ENCODE measurements at regions not wholly inside any gene's neighbourhood (a gene's known extent, or its start where the extent isn't known, plus 50 kb on each side); places are given as distances from the start of the nearest gene placed in this dataset.

GRCh38 chr2:17337507-17337906, 180.7 kb downstream of the RAD51AP2 start:
- no peak for TF ChIP-seq CTCF (IDR thresholded peaks at IDR 0.05; ENCODE audit: low read length, missing control alignments)
- no peak overlapping the region for H3K4me3 ChIP-seq (replicated peaks; ENCODE audit: low read depth, low read length)
- no peak for DNase-seq (ENCODE audit: low read depth)

GRCh38 chr2:17336458-17336857, 181.8 kb downstream of the RAD51AP2 start:
- TF ChIP-seq CTCF (IDR thresholded peaks at IDR 0.05; ENCODE audit: low read length, missing control alignments), result no peak
- no peak overlapping the region for H3K4me3 ChIP-seq (replicated peaks; ENCODE audit: low read depth, low read length)
- no peak for DNase-seq (ENCODE audit: low read depth)

GRCh38 chr2:17334300-17334699, 183.9 kb downstream of the RAD51AP2 start:
- no peak for TF ChIP-seq CTCF (IDR thresholded peaks at IDR 0.05; ENCODE audit: low read length, missing control alignments)
- H3K4me3 ChIP-seq (replicated peaks; ENCODE audit: low read depth, low read length), result no peak overlapping the region
- DNase-seq (ENCODE audit: low read depth), result no peak

GRCh38 chr2:17331636-17332035, 186.6 kb downstream of the RAD51AP2 start:
- DNase-seq (ENCODE audit: low read depth), result no peak
- no peak overlapping the region for H3K4me3 ChIP-seq (replicated peaks; ENCODE audit: low read depth, low read length)
- TF ChIP-seq CTCF (IDR thresholded peaks at IDR 0.05; ENCODE audit: low read length, missing control alignments), result no peak

GRCh38 chr2:17328161-17328560, 190.1 kb downstream of the RAD51AP2 start:
- H3K4me3 ChIP-seq (replicated peaks; ENCODE audit: low read depth, low read length), result no peak overlapping the region

GRCh38 chr2:17327649-17328048, 190.6 kb downstream of the RAD51AP2 start:
- no peak for DNase-seq (ENCODE audit: low read depth)
- no peak overlapping the region for H3K4me3 ChIP-seq (replicated peaks; ENCODE audit: low read depth, low read length)
- TF ChIP-seq CTCF (IDR thresholded peaks at IDR 0.05; ENCODE audit: low read length, missing control alignments), result no peak

More at GRCh38 chr2:17328161-17328560, 190.1 kb downstream of the RAD51AP2 start:
- no peak for TF ChIP-seq CTCF (IDR thresholded peaks at IDR 0.05; ENCODE audit: low read length, missing control alignments)
- no peak for DNase-seq (ENCODE audit: low read depth)

- DNase-seq (ENCODE audit: low read depth), result no peak
- no peak for TF ChIP-seq CTCF (IDR thresholded peaks at IDR 0.05; ENCODE audit: low read length, missing control alignments)
- H3K4me3 ChIP-seq (replicated peaks; ENCODE audit: low read depth, low read length), result no peak overlapping the region
Measured at GRCh38 chr2:17326717-17327116, 191.5 kb downstream of the RAD51AP2 start.

Data from fibroblast of pulmonary artery (primary cell).